LNCaP clone FGC (cell line): ENCODE measurements at regions not wholly inside any gene's neighbourhood (a gene's known extent, or its start where the extent isn't known, plus 50 kb on each side); places are given as distances from the start of the nearest gene placed in this dataset.

ENCODE experiments used
- DNase-seq: peaks from one replicate; pipeline ENCODE4 v3.0.0-alpha.2; 2011; ENCODE audit warnings: low read depth
- H3K4me3 ChIP-seq: 2 replicates; pipeline ENCODE4 v1.5.1; 2011; ENCODE audit warnings: mild to moderate bottlenecking, low read depth, low read length, control low read depth
- CTCF ChIP-seq: IDR thresholded peaks from 2 replicates; pipeline ENCODE4 v1.5.1; 2012; ENCODE audit warnings: mild to moderate bottlenecking; ENCODE audit not compliant: control insufficient read depth, insufficient read depth; ENCODE audit errors: extremely low read depth

GRCh38 chr10:113430634-113431397, 122.0 kb upstream of the HABP2 start:
- DNase-seq = no peak
- TF ChIP-seq CTCF = no peak
- H3K4me3 ChIP-seq = no peak overlapping the region

GRCh38 chr10:113431398-113432160, 121.3 kb upstream of the HABP2 start:
- DNase-seq = no peak
- no peak overlapping the region for H3K4me3 ChIP-seq
- TF ChIP-seq CTCF = no peak

GRCh38 chr10:113433711-113434110, 119.1 kb upstream of the HABP2 start:
- H3K4me3 ChIP-seq = no peak overlapping the region
- no peak for DNase-seq
- no peak for TF ChIP-seq CTCF

GRCh38 chr10:113434315-113434714, 118.5 kb upstream of the HABP2 start:
- TF ChIP-seq CTCF = no peak
- H3K4me3 ChIP-seq = no peak overlapping the region
- no peak for DNase-seq

- DNase-seq = no peak
- no peak overlapping the region for H3K4me3 ChIP-seq
- TF ChIP-seq CTCF = no peak
Measured at GRCh38 chr10:113434950-113435349, 117.9 kb upstream of the HABP2 start.

GRCh38 chr10:113435881-113436280, 117.0 kb upstream of the HABP2 start:
- DNase-seq = no peak
- no peak for TF ChIP-seq CTCF
- no peak overlapping the region for H3K4me3 ChIP-seq

GRCh38 chr10:113436851-113437250, 116.0 kb upstream of the HABP2 start:
- no peak overlapping the region for H3K4me3 ChIP-seq
- no peak for TF ChIP-seq CTCF
- DNase-seq = no peak
